ENCODE measurements at regions not wholly inside any gene's neighbourhood (a gene's known extent, or its start where the extent isn't known, plus 50 kb on each side); places are given as distances from the start of the nearest gene placed in this dataset.

GRCh38 chr17:13797863-13798262, 196.1 kb upstream of the HS3ST3A1 start:
- peaks cover 0 to 8% (median 0%) of the 10 kb centered on the region in 3 donors for H3K36me3 Mint-ChIP-seq
- Histone ChIP-seq H3K27me3 (ENCODE audit: insufficient read depth, low read length, poor library complexity, severe bottlenecking) (no peaks in the 10 kb centered on the region), H3K4me1 (ENCODE audit: insufficient read depth, low read length) (no peaks in the 10 kb centered on the region), H3K9me3 (ENCODE audit: low read length) (no peaks in the 10 kb centered on the region), H3K4me3 (ENCODE audit: low read length) (no peak overlapping the region), H3K36me3 (ENCODE audit: insufficient read depth, low read length) (no peaks in the 10 kb centered on the region), H3K27ac (ENCODE audit: low read depth, low read length) (no peak overlapping the region)
- no peaks in the 10 kb centered on the region for H3K4me1 Mint-ChIP-seq
- CTCF ChIA-PET = no interaction called here
- peaks cover 0 to 1% (median 0%) of the 10 kb centered on the region in 5 donors for H3K9me3 Mint-ChIP-seq
- no peak overlapping the region for H3K27ac Mint-ChIP-seq
- H3K4me3 Mint-ChIP-seq = no peak overlapping the region
- DNase-seq = no peak
- H3K27me3 Mint-ChIP-seq = no peaks in the 10 kb centered on the region
- POLR2A ChIA-PET = no interaction called here

GRCh38 chr17:13806092-13806491, 204.4 kb upstream of the HS3ST3A1 start:
- peaks cover 0 to 2% (median 0%) of the 10 kb centered on the region in 3 donors for H3K4me1 Mint-ChIP-seq
- H3K4me3 ChIP-seq (ENCODE audit: low read length) = no peak overlapping the region
- H3K36me3 ChIP-seq (ENCODE audit: insufficient read depth, low read length) = no peaks in the 10 kb centered on the region
- no peaks in the 10 kb centered on the region for H3K4me1 ChIP-seq (ENCODE audit: insufficient read depth, low read length)
- H3K27ac ChIP-seq (ENCODE audit: low read depth, low read length) = no peak overlapping the region
- no peaks in the 10 kb centered on the region for H3K9me3 Mint-ChIP-seq
- ChIA-PET CTCF (no interaction called here), POLR2A (no interaction called here)
- no peaks in the 10 kb centered on the region for H3K27me3 ChIP-seq (ENCODE audit: insufficient read depth, low read length, poor library complexity, severe bottlenecking)
- H3K36me3 Mint-ChIP-seq = peaks cover 0 to 10% (median 5%) of the 10 kb centered on the region in 3 donors
- H3K27ac Mint-ChIP-seq = no peak overlapping the region
- no peak for DNase-seq
- no peaks in the 10 kb centered on the region for H3K9me3 ChIP-seq (ENCODE audit: low read length)
- H3K4me3 Mint-ChIP-seq = no peak overlapping the region
- peaks cover 0 to 2% of the 10 kb centered on the region in 2 donors for H3K27me3 Mint-ChIP-seq

GRCh38 chr17:13807103-13807502, 205.4 kb upstream of the HS3ST3A1 start:
- no peak overlapping the region for H3K4me3 Mint-ChIP-seq
- no peak overlapping the region for H3K27ac Mint-ChIP-seq
- peaks cover 0 to 4% (median 3%) of the 10 kb centered on the region in 3 donors for H3K4me1 Mint-ChIP-seq
- no peak for DNase-seq
- no peaks in the 10 kb centered on the region for H3K36me3 ChIP-seq (ENCODE audit: insufficient read depth, low read length)
- no peaks in the 10 kb centered on the region for H3K27me3 ChIP-seq (ENCODE audit: insufficient read depth, low read length, poor library complexity, severe bottlenecking)
- CTCF ChIA-PET = no interaction called here
- H3K9me3 Mint-ChIP-seq = no peaks in the 10 kb centered on the region
- no peaks in the 10 kb centered on the region for H3K9me3 ChIP-seq (ENCODE audit: low read length)
- H3K36me3 Mint-ChIP-seq = peaks cover 0 to 10% (median 5%) of the 10 kb centered on the region in 3 donors
- POLR2A ChIA-PET = no interaction called here
- no peaks in the 10 kb centered on the region for H3K4me1 ChIP-seq (ENCODE audit: insufficient read depth, low read length)
- H3K27ac ChIP-seq (ENCODE audit: low read depth, low read length) = no peak overlapping the region
- H3K27me3 Mint-ChIP-seq = peaks cover 0 to 2% of the 10 kb centered on the region in 2 donors
- H3K4me3 ChIP-seq (ENCODE audit: low read length) = no peak overlapping the region

GRCh38 chr17:13812350-13812749, 210.6 kb upstream of the HS3ST3A1 start:
- Mint-ChIP-seq H3K4me3 (no peak overlapping the region), H3K36me3 (peaks cover 0 to 13% (median 9%) of the 10 kb centered on the region in 3 donors), H3K9me3 (no peaks in the 10 kb centered on the region), H3K27me3 (no peaks in the 10 kb centered on the region), H3K27ac (no peak overlapping the region), H3K4me1 (peaks cover 0 to 4% (median 3%) of the 10 kb centered on the region in 3 donors)
- H3K27me3 ChIP-seq (ENCODE audit: insufficient read depth, low read length, poor library complexity, severe bottlenecking) = no peaks in the 10 kb centered on the region
- no peak overlapping the region for H3K4me3 ChIP-seq (ENCODE audit: low read length)
- CTCF ChIA-PET = no interaction called here
- H3K4me1 ChIP-seq (ENCODE audit: insufficient read depth, low read length) = no peaks in the 10 kb centered on the region
- H3K9me3 ChIP-seq (ENCODE audit: low read length) = no peaks in the 10 kb centered on the region
- H3K36me3 ChIP-seq (ENCODE audit: insufficient read depth, low read length) = no peaks in the 10 kb centered on the region
- no peak for DNase-seq
- POLR2A ChIA-PET = no interaction called here
- H3K27ac ChIP-seq (ENCODE audit: low read depth, low read length) = no peak overlapping the region

GRCh38 chr17:13813347-13814240, 211.9 kb upstream of the HS3ST3A1 start:
- no peak overlapping the region for H3K4me3 Mint-ChIP-seq
- Histone ChIP-seq H3K4me3 (ENCODE audit: low read length) (no peak overlapping the region), H3K4me1 (ENCODE audit: insufficient read depth, low read length) (no peaks in the 10 kb centered on the region), H3K27ac (ENCODE audit: low read depth, low read length) (no peak overlapping the region), H3K27me3 (ENCODE audit: insufficient read depth, low read length, poor library complexity, severe bottlenecking) (no peaks in the 10 kb centered on the region), H3K9me3 (ENCODE audit: low read length) (no peaks in the 10 kb centered on the region), H3K36me3 (ENCODE audit: insufficient read depth, low read length) (no peaks in the 10 kb centered on the region)
- peak overlapping the region in 1 of 8 donors; percentile 25 for H3K27ac Mint-ChIP-seq
- ChIA-PET CTCF (interaction anchor here (0.9 kb wide), 1 partner anchor 29 kb away, joined by 3 read pairs; no protein-coding TSS in a partner anchor), POLR2A (no interaction called here)
- H3K4me1 Mint-ChIP-seq = peaks cover 0 to 4% (median 3%) of the 10 kb centered on the region in 3 donors
- DNase-seq = no peak
- H3K27me3 Mint-ChIP-seq = no peaks in the 10 kb centered on the region
- H3K9me3 Mint-ChIP-seq = no peaks in the 10 kb centered on the region
- peaks cover 0 to 11% (median 7%) of the 10 kb centered on the region in 3 donors for H3K36me3 Mint-ChIP-seq

- no peaks in the 10 kb centered on the region for H3K9me3 ChIP-seq (ENCODE audit: low read length)
- no peaks in the 10 kb centered on the region for H3K27me3 ChIP-seq (ENCODE audit: insufficient read depth, low read length, poor library complexity, severe bottlenecking)
- no peak overlapping the region for H3K27ac ChIP-seq (ENCODE audit: low read depth, low read length)
- Mint-ChIP-seq H3K27me3 (no peaks in the 10 kb centered on the region), H3K36me3 (peaks cover 0 to 16% (median 3%) of the 10 kb centered on the region in 3 donors), H3K4me3 (no peak overlapping the region), H3K9me3 (peaks cover 0 to 2% (median 0%) of the 10 kb centered on the region in 5 donors), H3K4me1 (peaks cover 4 to 6% (median 5%) of the 10 kb centered on the region in 3 donors), H3K27ac (no peak overlapping the region)
- no peak overlapping the region for H3K4me3 ChIP-seq (ENCODE audit: low read length)
- no peaks in the 10 kb centered on the region for H3K36me3 ChIP-seq (ENCODE audit: insufficient read depth, low read length)
- no peaks in the 10 kb centered on the region for H3K4me1 ChIP-seq (ENCODE audit: insufficient read depth, low read length)
- DNase-seq = no peak
- CTCF ChIA-PET = no interaction called here
- POLR2A ChIA-PET = no interaction called here
These were observed 221.0 kb upstream of the HS3ST3A1 start for GRCh38 chr17:13822700-13823099.

GRCh38 chr17:13825526-13826040, 223.9 kb upstream of the HS3ST3A1 start:
- H3K27ac Mint-ChIP-seq = no peak overlapping the region

GRCh38 chr17:13827118-13827517, 225.4 kb upstream of the HS3ST3A1 start:
- H3K27ac Mint-ChIP-seq = no peak overlapping the region
- H3K27me3 Mint-ChIP-seq = peaks cover 0 to 2% of the 10 kb centered on the region in 2 donors
- peaks cover 0 to 24% (median under 1%) of the 10 kb centered on the region in 3 donors for H3K36me3 Mint-ChIP-seq
- Histone ChIP-seq H3K4me3 (ENCODE audit: low read length) (no peak overlapping the region), H3K4me1 (ENCODE audit: insufficient read depth, low read length) (no peaks in the 10 kb centered on the region), H3K36me3 (ENCODE audit: insufficient read depth, low read length) (no peaks in the 10 kb centered on the region), H3K27ac (ENCODE audit: low read depth, low read length) (no peak overlapping the region), H3K27me3 (ENCODE audit: insufficient read depth, low read length, poor library complexity, severe bottlenecking) (no peaks in the 10 kb centered on the region), H3K9me3 (ENCODE audit: low read length) (no peaks in the 10 kb centered on the region)
- no peak for DNase-seq
- H3K4me1 Mint-ChIP-seq = peaks cover 4 to 6% (median 5%) of the 10 kb centered on the region in 3 donors
- POLR2A ChIA-PET = no interaction called here
- CTCF ChIA-PET = no interaction called here
- peaks cover 0 to 2% (median 0%) of the 10 kb centered on the region in 5 donors for H3K9me3 Mint-ChIP-seq
- H3K4me3 Mint-ChIP-seq = no peak overlapping the region

More at GRCh38 chr17:13825526-13826040, 223.9 kb upstream of the HS3ST3A1 start:
- H3K9me3 Mint-ChIP-seq = peaks cover 0 to 2% (median 0%) of the 10 kb centered on the region in 5 donors
- no peak overlapping the region for H3K27ac ChIP-seq (ENCODE audit: low read depth, low read length)
- peaks cover 0 to 27% (median 0%) of the 10 kb centered on the region in 3 donors for H3K36me3 Mint-ChIP-seq
- POLR2A ChIA-PET = no interaction called here
- H3K27me3 Mint-ChIP-seq = peaks cover 0 to 2% of the 10 kb centered on the region in 2 donors
- H3K4me3 Mint-ChIP-seq = no peak overlapping the region
- no peak overlapping the region for H3K4me3 ChIP-seq (ENCODE audit: low read length)
- H3K4me1 ChIP-seq (ENCODE audit: insufficient read depth, low read length) = no peaks in the 10 kb centered on the region
- peaks cover 4 to 6% (median 5%) of the 10 kb centered on the region in 3 donors for H3K4me1 Mint-ChIP-seq
- DNase-seq = no peak
- H3K27me3 ChIP-seq (ENCODE audit: insufficient read depth, low read length, poor library complexity, severe bottlenecking) = no peaks in the 10 kb centered on the region
- no peaks in the 10 kb centered on the region for H3K36me3 ChIP-seq (ENCODE audit: insufficient read depth, low read length)
- CTCF ChIA-PET = no interaction called here
- no peaks in the 10 kb centered on the region for H3K9me3 ChIP-seq (ENCODE audit: low read length)
